T-helper 1 cell (primary cell): ENCODE measurements at regions not wholly inside any gene's neighbourhood (a gene's known extent, or its start where the extent isn't known, plus 50 kb on each side); places are given as distances from the start of the nearest gene placed in this dataset.

Experiments
- DNase-seq, 5 donors: peaks; one replicate each; pipeline ENCODE4 v3.0.0-alpha.2; 2012 to 2020

GRCh38 chr2:120920454-120921148 lies 184.9 kb downstream of the GLI2 start:
- DNase-seq = no peak

- no peak for DNase-seq
Measured at GRCh38 chr2:120921457-120921856, 185.8 kb downstream of the GLI2 start.

- no peak for DNase-seq
Measured at GRCh38 chr2:120922571-120923332, 187.1 kb downstream of the GLI2 start.

- no peak for DNase-seq
Measured at GRCh38 chr2:120923426-120923825, 187.8 kb downstream of the GLI2 start.

- no peak for DNase-seq
Measured at GRCh38 chr2:120924924-120925323, 189.3 kb downstream of the GLI2 start.

GRCh38 chr2:120926463-120927264 lies 191.0 kb downstream of the GLI2 start:
- no peak for DNase-seq

GRCh38 chr2:120927265-120927628 lies 191.6 kb downstream of the GLI2 start:
- no peak for DNase-seq

GRCh38 chr2:120929829-120930228 lies 194.2 kb downstream of the GLI2 start:
- DNase-seq = no peak

- no peak for DNase-seq
Measured at GRCh38 chr2:120930236-120930635, 194.6 kb downstream of the GLI2 start.

GRCh38 chr2:120930864-120931263 lies 195.2 kb downstream of the GLI2 start:
- no peak for DNase-seq

- no peak for DNase-seq
Measured at GRCh38 chr2:120932472-120932871, 196.8 kb downstream of the GLI2 start.

- DNase-seq = no peak
Measured at GRCh38 chr2:120932881-120933280, 197.2 kb downstream of the GLI2 start.

GRCh38 chr2:120933693-120934573 lies 198.3 kb downstream of the GLI2 start:
- DNase-seq = no peak

GRCh38 chr2:120934574-120935338 lies 199.1 kb downstream of the GLI2 start:
- no peak for DNase-seq

- DNase-seq = no peak
Measured at GRCh38 chr2:120935339-120936313, 200.0 kb downstream of the GLI2 start.

- no peak for DNase-seq
Measured at GRCh38 chr2:120936476-120937334, 201.0 kb downstream of the GLI2 start.

- no peak for DNase-seq
Measured at GRCh38 chr2:120937686-120938044, 202.0 kb downstream of the GLI2 start.

- DNase-seq = no peak
Measured at GRCh38 chr2:120938045-120938771, 202.5 kb downstream of the GLI2 start.
